ENCODE measurements at regions not wholly inside any gene's neighbourhood (a gene's known extent, or its start where the extent isn't known, plus 50 kb on each side); places are given as distances from the start of the nearest gene placed in this dataset.

DNA sequence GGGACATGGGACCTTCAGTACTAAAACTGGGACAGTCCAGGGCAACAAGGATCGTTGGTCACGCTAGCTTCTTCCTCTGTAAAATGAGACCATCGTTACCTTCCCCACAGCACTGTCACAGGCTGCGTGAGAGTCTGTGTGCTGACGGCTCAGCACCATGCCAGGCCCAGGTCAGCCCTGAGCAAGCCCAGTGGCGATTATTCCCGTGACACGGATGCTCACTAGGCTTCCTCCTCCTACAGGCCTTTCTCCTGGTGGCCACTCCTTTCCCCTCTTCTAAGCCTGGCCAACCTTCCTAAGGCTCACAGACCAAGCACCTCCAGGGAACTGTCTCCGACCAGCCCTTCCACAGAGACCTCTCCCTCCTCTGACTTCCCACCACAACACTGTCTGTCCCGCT lies 69.3 kb upstream of the RUNX3 start:
- no peak for DNase-seq

DNA sequence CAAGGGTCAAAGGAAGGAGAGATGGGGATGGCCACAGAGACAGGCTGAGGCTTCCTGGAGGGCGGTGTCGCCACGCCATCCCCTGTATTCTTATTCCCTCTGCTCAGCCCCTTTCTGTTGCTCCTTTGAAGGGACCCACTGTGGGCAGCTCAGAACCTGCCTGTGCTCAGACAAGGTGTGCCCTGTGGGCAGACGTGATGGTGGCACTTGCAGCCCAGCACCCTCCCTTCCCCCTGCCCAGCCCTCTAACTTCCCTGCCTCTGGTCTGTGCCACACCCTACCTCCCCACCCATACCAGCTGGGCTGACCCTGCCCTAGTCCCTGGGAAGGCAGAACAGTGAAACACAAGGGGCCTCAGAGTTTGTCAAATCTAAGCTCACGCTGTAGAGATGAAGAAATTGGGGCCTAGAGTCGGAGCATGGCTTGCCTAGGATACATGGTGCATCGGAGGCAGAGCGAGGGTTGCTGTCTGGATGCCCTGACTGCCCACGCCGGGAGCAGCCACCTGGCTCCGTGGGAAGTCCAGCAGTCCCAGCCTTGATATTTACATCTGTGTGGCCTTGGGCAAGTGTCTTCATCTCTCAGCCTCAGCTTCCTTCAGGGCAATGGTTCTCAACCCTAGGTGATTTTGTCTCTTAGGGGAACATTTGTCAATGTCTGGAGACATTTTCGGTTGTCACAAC lies 68.6 kb upstream of the RUNX3 start:
- DNase-seq = no peak

DNA sequence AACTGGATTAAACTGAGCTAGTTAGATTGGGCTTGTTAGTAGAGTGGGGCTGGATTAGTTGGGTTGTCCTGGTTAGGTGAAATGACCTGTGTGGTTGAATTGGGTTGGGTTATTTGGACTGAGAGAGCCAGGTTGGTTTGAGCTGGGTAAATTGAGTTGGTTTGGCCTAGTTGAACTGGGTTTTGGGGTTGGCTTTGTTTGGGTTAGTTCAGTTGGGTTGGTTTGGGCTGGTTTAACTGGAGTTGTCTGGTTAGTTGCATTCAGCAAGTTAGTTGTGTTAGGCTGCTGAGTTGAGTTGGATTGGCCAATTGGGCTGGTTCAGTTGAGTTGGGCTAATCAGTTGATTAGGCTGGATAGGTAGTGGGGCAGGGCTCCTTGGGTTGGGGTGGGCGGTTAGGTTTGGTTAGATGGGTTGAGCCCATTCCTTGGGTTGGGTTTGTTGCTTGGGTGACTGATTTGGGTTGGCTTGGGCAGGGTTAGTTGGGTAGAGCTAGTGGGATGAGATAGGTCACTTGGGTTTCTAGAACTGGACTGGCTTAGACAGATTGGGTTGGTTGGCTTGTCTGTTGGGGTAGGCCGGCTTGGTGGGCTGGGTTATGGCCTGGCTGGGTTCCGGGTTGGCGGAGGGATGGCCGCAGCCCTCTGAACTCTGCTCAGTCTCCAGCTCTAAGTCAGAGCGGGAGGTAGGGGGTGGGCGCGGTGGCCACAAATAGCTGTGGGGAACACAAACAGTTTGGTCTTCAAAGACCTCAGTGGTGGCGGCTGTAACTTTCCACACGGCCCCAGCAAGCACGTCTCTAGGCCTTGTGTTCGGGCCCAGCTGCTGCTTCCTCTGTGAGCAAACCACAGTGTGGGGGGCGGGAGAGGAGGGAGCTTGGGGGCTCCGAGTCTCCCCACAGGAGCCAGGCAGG lies 67.2 kb upstream of the RUNX3 start:
- DNase-seq = no peak

DNA sequence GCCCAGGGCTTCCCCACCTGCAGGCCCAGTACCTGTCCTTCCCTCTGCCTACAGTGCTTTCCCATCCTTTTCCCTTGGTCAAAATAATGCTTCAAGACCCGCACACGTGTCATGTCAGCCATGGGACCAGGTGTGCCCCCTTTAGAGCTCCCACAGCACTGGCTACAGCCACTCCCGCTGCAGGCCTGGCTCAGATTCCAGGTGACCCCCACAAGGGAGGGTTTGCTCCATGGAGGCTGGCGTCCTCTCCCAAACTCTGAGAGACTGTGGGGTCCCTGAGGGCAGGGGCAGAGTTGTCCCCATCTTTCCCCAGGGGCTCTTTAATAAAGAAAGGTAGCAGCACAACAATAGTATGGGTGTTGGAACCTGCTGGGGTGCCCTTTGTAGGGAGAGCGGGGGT lies 66.4 kb upstream of the RUNX3 start:
- no peak for DNase-seq

DNA sequence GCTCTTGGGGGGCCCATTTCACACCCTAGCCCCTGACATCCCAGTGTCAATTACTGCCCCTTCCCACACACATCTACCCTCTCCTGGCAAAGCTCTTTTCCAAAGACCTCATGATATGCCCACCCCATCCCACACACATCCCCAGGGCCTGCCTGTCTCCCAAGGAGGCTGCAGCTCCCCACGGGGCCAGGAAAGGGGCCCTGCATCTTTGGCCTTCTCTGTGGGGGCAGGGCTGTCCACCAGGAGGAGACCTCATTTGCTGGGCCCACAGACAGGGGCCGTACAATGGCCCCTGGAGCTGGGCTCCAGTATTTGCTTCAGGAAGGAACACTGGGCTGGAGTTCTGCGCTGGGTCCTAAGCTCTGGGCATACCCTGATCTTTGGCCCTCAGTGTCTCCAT lies 65.6 kb upstream of the RUNX3 start:
- DNase-seq = no peak

DNA sequence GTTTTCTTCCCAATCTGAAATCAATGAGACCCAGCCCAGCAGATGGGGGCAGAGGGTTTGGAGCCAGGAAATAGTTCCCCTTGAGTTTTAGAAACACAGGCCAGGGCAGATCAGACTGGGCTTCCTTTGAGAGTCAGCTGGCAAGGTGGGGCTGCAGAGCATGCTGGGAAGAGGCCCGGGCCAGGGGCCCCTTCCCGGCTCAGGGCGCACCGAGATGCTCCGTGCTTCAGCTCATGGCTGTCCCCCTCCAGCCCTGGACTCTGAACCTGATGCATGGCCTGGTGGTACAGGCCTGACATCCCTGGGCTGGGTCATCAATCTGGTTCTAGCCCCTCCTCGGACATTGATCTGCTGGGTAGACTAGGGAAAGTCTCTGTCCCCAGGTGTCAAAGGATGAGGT lies 65.1 kb upstream of the RUNX3 start:
- no peak for DNase-seq

DNA sequence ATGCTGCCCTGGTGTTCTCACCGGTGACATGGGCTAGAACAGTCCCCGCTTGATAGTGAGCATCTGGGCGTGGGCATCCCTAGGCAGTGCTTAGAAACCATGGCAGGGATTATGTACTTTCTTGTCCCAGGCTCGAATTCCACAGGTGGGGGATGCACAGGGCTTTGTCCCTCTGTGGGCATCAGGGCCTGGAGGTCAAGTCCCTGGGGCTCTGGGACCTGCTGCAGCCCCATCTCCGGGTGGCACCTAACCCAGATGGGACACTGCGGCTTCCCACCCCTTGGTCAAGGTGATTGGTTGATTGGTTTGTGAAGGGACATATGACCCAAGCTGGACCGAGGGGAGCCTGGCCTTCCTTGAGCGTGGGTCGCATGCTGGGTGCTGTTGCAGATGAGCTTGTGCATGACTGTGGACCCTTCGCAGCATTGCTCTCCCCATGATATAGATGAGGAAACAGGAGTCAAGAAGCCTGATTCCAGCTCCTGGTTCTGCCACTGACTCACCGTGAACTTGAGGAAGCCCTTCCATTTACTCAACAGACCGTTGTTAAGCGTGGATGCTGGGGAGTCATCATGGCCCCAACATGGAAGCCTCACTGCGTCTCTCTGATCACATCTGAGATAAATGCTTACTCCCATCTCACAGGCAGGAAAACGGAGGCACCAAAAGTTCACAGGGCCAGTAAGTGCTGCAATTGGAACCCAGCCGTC lies 64.0 kb upstream of the RUNX3 start:
- no peak for DNase-seq

DNA sequence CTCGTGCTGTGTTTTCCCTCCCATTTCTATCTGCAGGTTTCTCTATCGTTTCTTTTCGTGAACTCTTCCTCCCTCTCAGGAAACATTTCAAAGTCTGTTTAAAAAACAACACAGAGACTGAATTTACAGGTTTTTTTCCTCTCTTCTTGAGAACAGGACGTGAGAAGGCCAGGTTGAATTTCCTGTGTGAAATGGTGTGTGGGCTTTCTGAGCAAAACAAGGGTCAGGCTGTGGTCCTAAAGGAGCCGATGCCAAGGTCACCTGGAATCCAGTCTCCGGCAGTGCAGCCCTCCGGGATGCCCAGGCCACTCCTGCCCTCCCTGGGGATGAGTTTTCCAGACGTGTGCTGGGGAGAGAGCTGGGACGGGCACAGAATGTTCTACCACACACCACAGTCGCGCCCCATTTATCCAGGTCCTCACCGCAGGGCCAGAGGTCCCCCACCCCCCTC lies 62.7 kb upstream of the RUNX3 start:
- no peak for DNase-seq

DNA sequence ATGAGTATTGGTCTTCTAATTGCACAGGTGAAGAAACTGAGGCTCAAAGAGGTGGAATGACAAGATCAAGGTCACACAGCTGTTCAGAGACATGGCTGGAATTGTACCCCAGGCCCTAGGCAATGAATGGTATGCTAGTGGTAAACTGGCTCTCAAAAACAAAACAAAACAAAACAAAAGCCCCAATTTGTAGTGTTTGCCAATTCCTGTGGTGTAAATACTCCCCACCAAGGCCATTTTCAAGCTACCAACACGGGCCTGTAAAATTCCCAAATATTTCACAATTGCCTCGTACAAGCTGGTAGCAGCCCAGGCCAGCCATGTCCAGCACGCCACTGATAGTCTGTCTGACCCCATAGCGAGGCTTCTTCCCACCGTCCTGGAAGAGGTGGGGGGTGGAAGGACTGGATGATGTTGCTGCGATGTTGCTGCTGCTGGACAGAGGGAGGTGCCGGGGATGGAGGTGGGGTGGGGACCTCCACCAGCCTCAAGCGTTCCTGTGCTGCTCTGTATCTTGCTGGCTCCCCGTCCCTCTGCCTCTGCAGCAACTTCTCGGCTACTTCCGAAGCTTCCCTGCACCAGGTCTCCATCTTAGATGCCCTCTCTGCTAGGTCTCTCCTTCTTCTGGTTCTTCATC lies 62.2 kb upstream of the RUNX3 start:
- DNase-seq = no peak

DNA sequence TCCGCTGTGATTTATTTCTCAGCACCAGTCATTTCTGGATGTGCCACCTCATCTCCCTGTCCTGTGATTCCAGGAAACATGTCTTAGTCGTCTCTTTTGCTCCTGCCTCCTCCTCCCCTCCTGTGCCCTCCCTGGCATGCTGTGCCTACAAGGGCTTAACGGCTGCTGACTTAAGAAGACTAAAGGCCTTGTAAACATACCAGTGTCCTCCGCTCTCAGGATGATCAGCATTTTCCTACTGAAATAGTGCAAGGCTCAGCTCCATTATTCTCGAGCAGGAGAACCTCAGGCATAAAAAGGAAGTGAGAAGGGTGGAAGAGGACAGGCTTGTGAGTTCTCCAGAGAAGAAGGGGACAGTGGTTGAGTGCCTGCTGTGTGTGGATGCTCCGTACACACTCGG lies 61.6 kb upstream of the RUNX3 start:
- no peak for DNase-seq

DNA sequence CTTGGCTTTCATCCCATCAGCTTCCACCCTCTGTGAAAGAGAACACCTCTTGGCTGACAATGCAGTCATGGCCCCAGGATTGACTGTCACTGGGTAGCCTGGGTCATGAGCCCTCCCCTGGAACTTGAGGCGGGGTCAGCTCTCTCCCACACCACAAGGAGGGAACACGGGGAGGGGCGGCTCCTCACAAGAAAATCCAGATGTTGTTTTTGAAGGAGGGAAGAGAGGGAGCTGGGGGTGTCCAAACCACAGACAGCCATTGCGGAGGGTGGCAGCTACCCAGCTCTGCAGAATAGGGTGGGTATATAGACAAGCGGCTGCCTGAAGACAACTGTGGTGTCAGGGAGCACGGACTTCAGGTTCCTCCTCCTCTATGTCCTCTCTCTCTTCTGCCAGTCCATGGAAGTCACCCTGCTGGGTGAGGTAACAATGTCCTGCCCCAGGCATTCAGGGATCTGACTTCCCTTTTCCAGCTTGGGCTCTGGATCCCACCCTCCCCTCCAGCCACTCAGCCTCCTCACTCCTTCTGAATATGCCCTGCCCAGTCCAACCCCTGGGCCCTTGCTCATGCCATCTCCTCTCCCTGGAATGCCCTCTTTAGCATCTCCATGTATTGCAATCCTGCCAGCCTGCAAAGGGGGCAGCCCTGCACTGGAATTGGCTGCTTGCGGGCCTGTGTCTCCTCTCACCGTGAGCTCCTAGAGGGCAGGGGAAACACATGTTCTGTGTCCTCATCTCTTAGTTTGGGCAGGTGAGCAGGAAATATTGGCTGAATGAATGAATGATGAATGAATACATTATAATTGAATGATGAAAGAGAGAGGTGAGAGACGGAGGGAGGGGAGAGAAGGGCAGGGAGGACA lies 60.9 kb upstream of the RUNX3 start:
- DNase-seq = no peak

DNA sequence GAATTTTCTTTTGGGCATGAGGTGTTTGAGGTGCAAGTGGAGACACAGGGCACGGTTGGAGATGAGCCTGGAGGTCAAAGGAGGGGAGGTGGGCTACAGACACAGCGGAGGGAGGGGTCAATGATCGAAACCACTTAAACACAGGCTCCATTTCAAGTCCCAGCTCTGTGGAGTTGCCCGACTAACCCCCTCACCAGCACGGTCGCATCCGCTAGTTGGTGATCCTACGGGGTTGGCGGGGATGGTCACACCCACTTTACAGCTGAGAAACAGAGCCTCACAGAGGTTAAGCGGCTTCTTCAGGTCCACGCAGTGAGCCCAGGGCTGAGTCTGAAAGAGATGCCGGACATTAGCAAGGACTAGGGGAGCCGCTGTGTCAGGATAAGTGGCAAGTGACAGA lies 60.1 kb upstream of the RUNX3 start:
- DNase-seq = no peak

DNA sequence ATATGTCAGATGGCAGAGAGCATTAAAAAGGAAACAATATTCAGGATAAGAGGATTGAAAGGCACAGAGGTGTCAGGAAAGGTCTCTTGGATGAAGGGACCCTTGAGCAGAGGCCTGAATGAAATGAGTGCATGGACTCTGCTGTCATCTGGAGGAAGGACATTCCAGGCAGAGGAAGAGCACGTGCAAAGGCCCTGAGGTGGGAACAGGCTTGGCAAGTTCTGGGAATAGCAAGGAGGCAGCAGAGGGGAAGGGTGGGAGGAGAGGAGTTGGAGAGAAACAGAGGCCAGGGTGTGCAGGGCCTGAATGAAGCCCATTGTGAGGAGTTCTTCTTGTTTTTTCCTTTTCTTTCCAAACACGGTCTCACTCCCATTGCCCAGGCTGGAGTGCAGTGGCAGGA lies 59.0 kb upstream of the RUNX3 start:
- no peak for DNase-seq

DNA sequence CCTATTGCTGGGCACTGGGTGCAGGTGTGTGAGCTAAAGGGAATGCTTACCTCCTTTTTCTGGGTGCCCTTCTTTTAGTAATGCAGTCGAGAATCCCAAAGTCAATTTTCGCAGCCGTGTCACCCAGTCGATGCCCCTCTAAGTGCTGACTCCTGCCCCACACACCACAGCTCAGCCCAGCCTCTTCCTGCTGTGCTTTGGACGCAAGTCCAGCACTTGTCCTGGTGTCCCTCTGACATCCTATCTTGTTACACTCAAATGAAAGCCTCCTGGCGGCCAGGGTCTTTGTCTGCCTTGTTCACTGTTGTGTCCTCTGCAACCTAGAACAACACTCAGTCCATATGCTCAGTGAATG lies 58.5 kb upstream of the RUNX3 start:
- DNase-seq = no peak

DNA sequence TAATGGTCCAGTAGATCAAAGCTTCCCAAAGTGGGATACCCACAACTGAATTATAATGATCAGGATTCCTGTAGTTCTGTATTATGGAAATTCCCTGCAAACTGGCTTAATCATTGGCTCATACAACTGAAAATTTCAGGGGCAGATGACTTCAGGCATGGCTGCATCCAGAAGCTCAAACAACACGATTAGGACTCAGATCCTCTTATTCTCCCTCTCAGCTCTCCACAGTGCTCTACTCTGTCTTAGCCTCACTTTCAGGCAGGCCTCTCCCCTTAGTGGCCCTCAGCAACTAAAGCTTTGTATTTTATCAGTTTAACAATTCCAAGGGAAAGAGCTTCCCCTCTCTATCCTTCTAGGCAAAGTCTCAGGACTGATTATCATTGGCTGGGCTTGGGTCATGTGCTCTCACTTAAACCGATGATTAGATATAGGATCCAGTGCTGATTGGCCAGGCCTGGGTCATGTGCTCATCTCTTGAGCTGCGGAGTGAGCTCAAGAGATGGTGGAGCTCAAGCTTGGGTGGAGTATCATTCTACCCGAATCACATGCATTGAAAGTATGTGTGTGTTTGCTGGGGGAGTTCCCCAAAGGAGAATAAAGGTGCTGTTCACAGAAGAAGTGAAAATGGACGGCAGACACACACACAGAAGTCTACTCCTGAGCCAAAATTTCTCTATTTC lies 57.9 kb upstream of the RUNX3 start:
- DNase-seq = no peak

DNA sequence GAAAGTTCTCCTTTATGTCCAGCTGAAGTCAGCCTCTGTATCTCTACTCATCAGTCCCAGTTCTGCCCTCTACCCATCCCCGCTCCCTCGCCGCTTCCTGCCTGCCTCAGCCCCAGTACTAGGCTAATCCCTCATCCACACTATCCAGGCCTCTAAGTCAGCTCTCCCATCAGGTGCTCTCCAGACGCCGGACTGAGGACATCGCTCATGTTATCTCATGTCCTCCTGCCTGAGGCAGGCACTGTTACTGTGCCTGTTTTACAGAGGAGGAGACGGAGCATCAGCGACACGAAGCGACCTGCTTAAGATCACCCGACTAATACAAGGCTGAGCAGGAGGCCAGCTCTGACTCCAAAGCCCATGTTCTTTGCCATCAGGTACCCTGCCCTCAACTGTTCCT lies 57.3 kb upstream of the RUNX3 start:
- no peak for DNase-seq

DNA sequence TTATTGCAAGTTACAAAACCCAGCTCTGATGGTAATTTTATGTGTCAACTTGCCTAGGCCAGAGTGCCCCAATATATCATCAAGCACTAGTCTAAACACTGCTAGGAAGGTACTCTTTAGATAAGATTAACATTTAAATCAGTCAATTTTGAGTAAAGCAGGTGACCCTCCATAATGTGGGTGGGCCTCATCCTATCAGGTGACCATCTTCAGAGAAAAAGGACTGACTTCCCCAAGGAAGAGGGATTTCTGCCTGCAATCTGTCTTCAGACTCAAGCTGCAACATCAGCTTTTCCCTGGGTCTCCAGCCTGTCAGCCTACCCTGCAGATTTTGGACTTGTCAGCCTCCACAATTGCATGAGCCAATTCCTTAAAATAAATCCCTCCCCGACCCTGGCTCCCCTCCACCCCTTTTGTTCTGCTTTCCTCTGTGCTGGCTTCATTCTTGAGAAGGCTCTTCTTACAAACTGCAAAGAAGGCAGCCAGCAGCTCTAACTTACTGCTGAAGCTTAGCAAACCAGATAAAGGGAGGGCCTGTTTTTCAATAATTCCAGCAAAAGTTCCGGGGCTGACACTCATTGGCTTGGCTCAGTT lies 56.4 kb upstream of the RUNX3 start:
- no peak for DNase-seq

DNA sequence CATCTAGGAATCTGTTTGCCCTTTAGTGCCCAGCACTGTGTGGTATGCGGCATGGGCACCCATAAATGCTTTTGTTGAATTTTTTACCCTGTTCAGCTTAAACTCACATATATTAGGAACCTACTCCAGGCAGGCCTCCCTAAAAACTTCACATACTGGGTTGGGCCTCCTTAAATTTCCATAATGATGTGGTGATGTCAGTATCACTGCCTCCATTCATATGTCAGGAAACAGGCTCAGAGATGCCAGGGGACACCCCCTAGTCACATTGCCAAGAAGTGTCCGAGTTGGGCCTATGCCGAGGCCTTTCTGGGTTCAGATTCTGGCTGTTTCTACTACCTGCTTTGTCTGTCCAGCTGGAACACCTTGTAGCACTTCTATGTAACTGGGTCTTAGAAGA lies 55.7 kb upstream of the RUNX3 start:
- DNase-seq = no peak

DNA sequence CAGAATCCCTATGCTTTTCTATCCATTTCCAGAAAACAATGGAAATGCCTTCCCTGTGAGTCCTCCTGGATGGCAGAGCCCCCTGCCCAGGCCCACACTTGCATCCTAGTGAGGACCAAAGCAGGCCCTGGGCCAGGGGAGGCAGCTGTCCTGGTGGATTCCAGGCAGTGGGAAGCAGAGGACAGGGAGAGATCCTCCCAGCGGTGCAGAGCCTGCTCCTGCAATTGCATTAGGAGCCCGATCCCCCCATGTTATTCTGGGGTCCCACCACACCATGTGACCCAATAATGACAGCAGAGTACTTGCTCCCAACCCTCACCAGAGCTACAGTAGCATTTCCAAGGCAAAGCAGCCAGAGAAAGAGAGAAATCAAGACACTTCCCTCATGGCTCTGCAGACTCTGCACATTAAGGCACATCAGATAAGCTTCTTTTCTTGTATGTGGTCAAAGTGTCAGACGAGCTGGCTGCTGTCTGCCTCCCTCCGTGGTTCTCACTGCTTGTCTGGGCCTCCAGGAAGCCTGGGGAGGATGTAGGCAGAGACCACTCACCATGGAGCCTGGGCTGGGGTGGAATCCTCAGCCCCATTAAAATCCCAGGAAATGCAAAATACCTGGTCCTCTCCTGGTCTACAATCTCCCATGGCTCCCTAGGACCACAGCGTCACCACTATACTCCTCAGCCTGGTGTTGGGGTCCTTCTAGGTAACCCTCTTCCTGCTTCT lies 54.9 kb upstream of the RUNX3 start:
- DNase-seq = no peak

DNA sequence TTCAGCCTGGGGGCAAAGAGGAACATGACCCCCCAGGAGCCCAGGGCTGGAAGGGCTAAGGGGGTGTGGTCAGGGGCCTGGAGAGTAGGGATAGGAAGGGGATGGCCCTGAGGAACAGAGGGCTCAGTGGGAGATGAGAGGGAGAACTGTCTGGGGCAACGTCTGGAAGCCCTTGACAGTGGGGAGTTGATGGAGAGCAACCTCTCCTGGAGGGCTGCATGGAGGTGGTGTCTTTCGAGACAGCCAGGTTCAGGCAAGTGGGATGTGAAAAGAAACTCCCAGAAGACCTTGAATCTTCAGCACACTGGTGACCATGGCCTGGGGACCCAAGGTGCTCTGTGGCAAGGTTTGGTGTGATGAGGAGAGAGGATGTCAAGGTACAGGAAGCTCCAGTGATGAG lies 54.2 kb upstream of the RUNX3 start:
- DNase-seq = no peak

Measured in activated naive CD4-positive, alpha-beta T cell (primary cell).